ENCODE measurements at regions not wholly inside any gene's neighbourhood (a gene's known extent, or its start where the extent isn't known, plus 50 kb on each side); places are given as distances from the start of the nearest gene placed in this dataset.

DNA sequence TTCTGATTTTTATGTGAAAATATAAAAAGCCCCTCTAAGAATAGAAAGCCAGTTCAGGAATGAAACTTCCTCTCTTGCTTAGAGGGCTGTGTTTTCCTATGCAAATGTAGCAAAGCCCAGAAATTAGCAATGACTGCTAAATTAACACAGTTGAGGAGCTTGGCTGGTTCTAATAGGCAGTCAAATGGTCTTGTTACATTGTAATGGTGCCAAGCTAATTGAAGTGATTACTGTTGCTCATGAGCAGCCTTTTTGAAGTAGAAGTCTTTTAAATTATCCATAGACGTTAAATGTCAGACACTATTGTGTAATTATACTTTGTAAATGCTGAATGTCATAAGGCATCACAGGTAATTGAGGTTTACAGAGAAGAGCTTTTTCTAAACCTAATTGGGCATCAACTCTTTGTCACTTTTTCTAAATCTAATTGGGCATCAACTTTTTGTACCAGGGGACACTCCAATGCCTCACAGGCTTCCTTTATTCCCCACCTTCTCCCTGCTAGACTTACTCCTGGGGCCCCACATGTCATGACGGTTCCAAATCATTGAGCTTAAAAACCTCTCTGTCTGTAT is 229.1 kb downstream of the PSAT1 start:
- no peaks in the 10 kb centered on the region for H3K36me3 ChIP-seq
- H3K9me3 ChIP-seq: no peaks in the 10 kb centered on the region

DNA sequence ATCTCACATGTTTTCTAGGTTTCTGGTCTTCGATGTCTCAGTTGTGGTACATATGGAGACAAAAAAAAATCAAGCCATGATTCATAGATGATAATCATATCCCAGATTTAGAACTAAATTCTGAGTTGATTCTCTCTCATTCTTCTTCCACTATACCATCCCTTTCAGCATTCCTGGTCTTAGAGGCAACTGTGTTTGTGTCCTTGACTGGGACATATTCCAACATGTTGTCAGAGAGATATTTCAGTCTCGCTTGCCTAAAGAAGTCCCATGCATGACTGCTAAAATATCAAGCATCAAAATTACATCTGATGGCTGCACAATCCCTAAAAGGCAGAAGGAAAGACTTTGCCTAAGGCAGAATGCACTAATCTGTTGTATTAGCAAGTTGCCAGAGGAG is 236.6 kb downstream of the PSAT1 start:
- Histone ChIP-seq H3K36me3 (no peaks in the 10 kb centered on the region), H3K27me3 (no peaks in the 10 kb centered on the region), H3K4me3 (no peak overlapping the region), H3K9me3 (no peaks in the 10 kb centered on the region), H3K4me1 (ENCODE audit: insufficient read depth) (no peaks in the 10 kb centered on the region), H3K27ac (no peak overlapping the region)
- DNase-seq: no peak
- intact Hi-C loops (cut with DNase I): no loop called here
- 42 to 46% (median 45%) methylated on average over 2 of the region's 2 CpGs for WGBS, 3 donors
- TF ChIP-seq EP300 (IDR thresholded peaks at IDR 0.05): no peak
- TF ChIP-seq POLR2A (IDR thresholded peaks at IDR 0.05): no peak
- TF ChIP-seq, protein P1, sequence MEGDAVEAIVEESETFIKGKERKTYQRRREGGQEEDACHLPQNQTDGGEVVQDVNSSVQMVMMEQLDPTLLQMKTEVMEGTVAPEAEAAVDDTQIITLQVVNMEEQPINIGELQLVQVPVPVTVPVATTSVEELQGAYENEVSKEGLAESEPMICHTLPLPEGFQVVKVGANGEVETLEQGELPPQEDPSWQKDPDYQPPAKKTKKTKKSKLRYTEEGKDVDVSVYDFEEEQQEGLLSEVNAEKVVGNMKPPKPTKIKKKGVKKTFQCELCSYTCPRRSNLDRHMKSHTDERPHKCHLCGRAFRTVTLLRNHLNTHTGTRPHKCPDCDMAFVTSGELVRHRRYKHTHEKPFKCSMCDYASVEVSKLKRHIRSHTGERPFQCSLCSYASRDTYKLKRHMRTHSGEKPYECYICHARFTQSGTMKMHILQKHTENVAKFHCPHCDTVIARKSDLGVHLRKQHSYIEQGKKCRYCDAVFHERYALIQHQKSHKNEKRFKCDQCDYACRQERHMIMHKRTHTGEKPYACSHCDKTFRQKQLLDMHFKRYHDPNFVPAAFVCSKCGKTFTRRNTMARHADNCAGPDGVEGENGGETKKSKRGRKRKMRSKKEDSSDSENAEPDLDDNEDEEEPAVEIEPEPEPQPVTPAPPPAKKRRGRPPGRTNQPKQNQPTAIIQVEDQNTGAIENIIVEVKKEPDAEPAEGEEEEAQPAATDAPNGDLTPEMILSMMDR (IDR thresholded peaks at IDR 0.05): no peak

More for the DNA sequence above, 229.1 kb downstream of the PSAT1 start:
- Histone ChIP-seq H3K27me3 (no peaks in the 10 kb centered on the region), H3K27ac (no peak overlapping the region), H3K4me3 (no peak overlapping the region), H3K4me1 (ENCODE audit: insufficient read depth) (no peaks in the 10 kb centered on the region)
- 73 to 83% (median 80%) methylated on average over 2 of the region's 2 CpGs for WGBS, 3 donors
- TF ChIP-seq POLR2A (IDR thresholded peaks at IDR 0.05): no peak
- TF ChIP-seq, protein P1 (IDR thresholded peaks at IDR 0.05): no peak
- TF ChIP-seq EP300 (IDR thresholded peaks at IDR 0.05): no peak
- DNase-seq: no peak
- intact Hi-C loops (cut with DNase I): no loop called here

DNA sequence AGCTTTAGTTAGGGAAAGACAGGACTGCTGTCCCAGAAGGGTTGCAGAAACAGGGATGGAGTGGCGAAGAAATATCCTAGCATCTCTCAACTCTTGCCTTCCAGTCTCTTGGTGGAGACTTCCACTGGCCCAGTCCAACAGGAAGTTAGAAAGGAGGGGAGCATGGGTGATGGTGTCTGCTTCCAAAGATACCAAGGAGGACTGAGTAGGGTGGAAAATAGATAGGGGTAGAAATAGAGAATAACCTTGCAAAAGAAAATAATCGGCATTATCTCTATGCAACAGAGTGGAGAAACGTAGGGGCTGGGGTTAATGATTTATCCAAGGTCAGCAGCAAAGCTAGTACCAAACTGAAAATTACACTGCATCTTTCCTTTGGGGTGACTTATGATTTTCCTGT is 242.3 kb downstream of the PSAT1 start:
- intact Hi-C loops (cut with DNase I): no loop called here
- H3K9me3 ChIP-seq: no peaks in the 10 kb centered on the region
- no peaks in the 10 kb centered on the region for H3K4me1 ChIP-seq (ENCODE audit: insufficient read depth)
- no peak for DNase-seq
- no peak overlapping the region for H3K27ac ChIP-seq
- H3K36me3 ChIP-seq: no peaks in the 10 kb centered on the region
- WGBS, 3 donors: 74 to 84% (median 75%) methylated on average over 3 of the region's 3 CpGs
- no peak overlapping the region for H3K4me3 ChIP-seq
- no peaks in the 10 kb centered on the region for H3K27me3 ChIP-seq
- TF ChIP-seq EP300 (IDR thresholded peaks at IDR 0.05) (no peak), POLR2A (IDR thresholded peaks at IDR 0.05) (no peak)
- TF ChIP-seq, protein P1 (IDR thresholded peaks at IDR 0.05): no peak

DNA sequence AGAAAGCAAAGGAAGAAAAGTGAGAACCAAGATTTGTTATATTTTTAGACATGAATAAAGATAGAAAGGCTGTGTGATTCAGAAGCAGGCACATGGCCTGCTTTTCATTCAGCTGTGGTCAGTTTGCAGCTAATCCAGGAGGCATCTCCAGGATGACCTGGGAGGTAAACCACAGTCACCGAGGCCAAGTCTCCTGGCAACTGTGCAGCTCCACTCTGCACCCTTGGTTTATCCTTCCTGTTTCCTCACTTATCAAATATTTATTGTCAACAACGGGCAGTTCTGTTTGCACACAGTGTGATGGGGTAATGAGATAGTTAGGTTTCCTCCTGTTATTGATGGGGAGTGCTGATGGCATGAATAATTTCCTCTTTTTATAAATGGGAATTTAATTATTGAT is 243.0 kb downstream of the PSAT1 start:
- TF ChIP-seq EP300 (IDR thresholded peaks at IDR 0.05) (no peak), POLR2A (IDR thresholded peaks at IDR 0.05) (no peak)
- TF ChIP-seq, protein P1 (IDR thresholded peaks at IDR 0.05): no peak
- intact Hi-C loops (cut with DNase I): no loop called here
- no peaks in the 10 kb centered on the region for H3K27me3 ChIP-seq
- H3K36me3 ChIP-seq: no peaks in the 10 kb centered on the region
- WGBS, 3 donors: 57 to 72% (median 68%) methylated on average over 2 of the region's 2 CpGs
- H3K9me3 ChIP-seq: no peaks in the 10 kb centered on the region
- no peak for DNase-seq
- H3K27ac ChIP-seq: no peak overlapping the region
- H3K4me1 ChIP-seq (ENCODE audit: insufficient read depth): no peaks in the 10 kb centered on the region
- no peak overlapping the region for H3K4me3 ChIP-seq

All from ovary (tissue), 7 donors.